ENCODE measurements at regions not wholly inside any gene's neighbourhood (a gene's known extent, or its start where the extent isn't known, plus 50 kb on each side); places are given as distances from the start of the nearest gene placed in this dataset.

GRCh38 chr4:124910327-124910726 lies 197.8 kb upstream of the ANKRD50 start:
- no peak for TF ChIP-seq CTCF (IDR thresholded peaks at IDR 0.05)
- no peak for TF ChIP-seq ZFX (IDR thresholded peaks at IDR 0.05; ENCODE audit: borderline replicate concordance)
